ENCODE measurements at regions not wholly inside any gene's neighbourhood (a gene's known extent, or its start where the extent isn't known, plus 50 kb on each side); places are given as distances from the start of the nearest gene placed in this dataset.
"Not testable (repeated sequence)": the region's sequence is repeated elsewhere in the genome, so short reads cannot be mapped to it uniquely, and the experiment has no call there.

DNA sequence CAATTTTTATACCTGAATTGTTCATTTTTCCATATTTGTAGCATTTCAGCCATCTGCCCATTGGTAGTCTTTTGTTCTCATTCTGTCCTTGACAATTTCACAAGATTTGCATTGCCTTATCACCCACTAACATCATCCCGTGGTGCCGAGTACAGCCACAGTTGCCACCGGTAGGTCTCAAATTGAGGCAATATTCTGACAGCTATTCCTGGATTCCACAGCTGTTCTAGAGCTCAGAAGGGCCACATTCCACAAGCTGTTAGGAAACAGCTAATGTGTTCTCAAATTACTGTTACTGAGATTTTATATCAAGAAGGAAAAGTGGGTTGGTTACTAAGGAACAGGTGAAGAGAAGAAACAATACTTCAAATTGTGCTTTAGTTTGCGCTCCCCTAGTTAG is 178.8 kb downstream of the RPRM start:
- no peak for DNase-seq

DNA sequence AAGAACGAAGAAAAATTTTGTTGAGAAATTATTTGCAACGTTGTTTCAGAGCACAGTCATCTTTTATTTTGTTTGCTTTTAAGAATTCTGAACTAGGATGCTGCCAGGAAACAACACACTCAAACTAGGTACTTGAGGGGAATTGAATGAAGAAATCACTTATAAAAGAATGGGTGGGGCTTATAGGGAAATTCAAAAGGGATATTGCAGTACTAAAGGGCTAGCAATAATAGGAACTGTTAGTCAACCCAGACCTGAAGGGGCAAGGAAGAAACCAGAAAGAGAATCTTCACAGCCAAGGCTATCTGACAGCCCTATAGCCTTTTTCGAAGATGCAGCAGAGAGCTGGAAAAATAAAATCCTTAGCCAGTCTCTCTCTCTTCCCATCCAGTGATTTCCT is 179.3 kb downstream of the RPRM start:
- DNase-seq, result no peak

DNA sequence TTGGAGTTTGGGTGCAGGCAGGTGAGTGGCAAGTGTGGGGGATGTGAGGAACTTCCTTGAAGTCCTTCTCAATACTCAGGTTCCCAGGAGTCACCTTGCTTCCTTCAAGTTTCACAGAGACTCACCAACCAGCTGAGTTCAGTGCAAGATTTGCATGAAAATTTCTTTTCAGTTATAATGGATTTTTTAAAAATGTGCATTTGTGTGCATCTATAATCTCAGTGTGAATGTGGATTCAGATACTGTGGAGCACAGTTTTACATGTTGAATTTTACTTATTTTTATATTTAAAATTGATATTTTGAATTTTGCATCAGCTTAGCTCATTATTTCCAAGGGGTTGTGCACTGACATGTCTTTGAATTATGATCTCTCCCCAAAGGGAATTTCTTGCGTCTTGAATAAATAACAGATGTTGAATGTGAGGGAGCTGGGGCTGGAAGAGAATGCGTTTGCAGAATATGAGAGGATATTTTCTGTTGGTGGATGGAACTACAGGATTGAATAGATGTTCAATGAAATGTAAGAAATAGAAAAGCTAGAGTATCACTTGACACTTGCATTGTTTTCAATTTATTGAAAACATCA is 184.3 kb downstream of the RPRM start:
- DNase-seq, result no peak

DNA sequence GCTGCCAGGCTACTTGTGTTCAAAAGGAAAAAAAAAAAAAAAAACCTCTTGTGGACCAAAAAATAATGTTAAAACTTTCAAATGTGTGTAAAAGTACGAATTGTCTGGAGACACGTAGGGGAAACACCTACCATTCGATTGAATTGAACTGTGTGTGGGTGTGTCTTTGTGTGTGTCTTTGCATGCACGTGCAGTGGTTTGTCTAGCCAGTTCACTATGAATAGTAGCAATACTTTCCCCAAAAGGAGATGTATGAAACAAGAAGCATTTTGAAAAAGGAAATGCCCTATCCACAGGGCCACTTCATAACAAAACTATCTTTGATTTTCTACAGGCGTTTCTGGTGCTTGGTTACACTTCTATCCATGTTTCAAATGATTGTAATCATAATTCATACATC is 186.8 kb downstream of the RPRM start:
- DNase-seq, result no peak

DNA sequence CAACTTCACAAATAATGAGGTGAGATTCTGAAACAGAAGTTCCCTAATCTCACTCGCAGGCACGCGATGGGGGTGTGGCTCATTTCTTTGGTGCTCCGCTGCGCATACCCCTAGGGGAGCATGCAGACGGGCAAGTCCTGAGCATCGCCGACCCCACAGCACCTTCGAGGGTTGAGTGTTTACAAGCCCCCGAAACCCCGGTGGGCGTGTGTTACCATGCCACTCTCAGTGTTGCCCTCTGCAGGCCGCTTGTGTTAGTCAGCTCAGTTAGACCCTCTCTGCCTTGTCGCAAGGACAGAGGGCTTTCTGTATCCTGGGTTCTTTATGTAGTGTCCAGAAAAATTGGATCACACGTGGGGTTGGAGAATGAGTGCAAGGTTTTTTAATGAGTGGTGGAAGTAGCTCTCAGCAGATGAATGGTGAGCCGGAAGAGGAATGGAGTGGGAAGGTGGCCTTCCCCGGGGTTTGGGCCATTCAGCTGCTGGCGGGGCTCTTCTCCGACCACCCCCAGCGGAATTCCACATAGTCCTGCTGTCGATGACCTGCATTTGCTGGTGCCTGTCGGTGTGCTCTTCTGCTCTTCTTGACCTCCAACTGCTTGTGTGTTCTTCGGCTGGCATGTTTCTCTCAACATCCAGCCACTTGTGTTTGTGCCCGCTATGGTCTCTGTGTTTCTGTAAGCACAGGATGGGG is 191.3 kb downstream of the RPRM start:
- no peak for DNase-seq

DNA sequence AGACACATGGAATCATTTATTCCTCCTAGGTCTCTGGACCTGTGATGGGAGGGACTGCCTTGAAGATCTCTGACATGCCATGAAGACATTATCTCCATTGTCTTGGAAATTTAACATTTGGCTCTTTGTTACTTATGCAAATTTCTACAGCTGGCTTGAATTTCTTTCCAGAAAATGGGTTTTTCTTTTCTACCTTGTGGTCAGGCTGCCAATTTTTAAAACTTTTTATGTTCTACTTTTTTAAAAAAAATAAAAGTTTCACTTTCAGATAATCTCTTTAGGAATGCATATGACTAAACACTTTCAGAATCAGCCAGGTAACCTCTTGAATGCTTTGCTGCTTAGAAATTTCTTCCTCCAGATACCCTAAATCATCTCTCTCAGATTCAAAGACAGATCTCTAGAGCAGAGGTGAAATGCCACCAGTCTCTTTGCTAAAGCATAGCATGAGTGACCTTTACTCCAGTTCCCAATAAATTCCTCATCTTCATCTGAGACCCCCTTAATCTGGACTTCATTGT is 209.6 kb downstream of the RPRM start:
- DNase-seq, result no peak

DNA sequence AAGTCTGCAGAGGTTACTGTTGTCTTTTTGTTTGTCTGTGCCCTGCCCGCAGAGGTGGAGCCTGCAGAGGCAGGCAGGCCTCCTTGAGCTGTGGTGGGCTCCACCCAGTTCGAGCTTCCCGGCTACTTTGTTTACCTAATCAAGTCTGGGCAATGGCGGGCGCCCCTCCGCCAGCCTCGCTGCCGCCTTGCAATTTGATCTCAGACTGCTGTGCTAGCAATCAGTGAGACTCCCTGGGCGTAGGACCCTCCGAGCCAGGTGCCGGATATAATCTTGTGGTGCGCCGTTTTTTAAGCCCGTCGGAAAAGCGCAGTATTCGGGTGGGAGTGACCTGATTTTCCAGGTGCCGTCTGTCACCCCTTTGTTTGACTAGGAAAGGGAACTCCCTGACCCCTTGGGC is 221.7 kb downstream of the RPRM start:
- not testable (repeated sequence) for DNase-seq

DNA sequence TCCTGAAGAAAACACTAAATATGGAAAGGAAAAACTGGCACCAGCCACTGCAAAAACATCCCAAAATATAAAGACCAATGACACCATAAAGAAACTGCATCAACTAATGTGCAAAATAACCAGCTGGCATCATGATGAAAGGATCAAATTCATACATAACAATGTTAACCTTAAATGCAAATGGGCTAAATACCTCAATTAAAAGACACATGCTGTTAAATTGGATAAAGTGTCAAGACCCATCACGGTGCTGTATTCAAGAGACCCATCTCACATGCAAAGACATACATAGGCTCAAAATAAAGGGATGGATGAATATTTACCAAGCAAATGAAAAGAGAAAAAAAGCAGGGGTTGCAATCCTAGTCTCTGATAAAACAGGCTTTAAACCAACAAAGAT is 231.9 kb downstream of the RPRM start:
- not testable (repeated sequence) for DNase-seq

DNA sequence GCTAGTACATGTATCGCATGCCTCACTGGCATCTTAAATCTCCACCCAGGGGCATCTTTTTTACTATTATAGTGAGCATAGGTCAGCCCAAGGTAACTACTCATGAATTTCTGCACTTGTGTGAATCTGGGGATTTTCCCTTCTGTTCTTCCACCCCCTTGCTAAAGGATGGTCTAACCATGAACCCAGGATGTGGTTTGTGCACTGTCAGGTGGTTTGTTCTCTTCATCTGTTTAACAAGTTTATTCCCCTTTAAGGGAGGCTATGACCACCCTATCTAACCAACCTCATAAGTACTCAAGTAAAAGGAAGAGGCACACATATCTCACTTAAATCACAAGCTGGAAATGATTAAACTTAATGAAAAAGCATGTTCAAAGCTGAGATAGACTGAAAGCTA is 243.0 kb downstream of the RPRM start:
- DNase-seq, result no peak

DNA sequence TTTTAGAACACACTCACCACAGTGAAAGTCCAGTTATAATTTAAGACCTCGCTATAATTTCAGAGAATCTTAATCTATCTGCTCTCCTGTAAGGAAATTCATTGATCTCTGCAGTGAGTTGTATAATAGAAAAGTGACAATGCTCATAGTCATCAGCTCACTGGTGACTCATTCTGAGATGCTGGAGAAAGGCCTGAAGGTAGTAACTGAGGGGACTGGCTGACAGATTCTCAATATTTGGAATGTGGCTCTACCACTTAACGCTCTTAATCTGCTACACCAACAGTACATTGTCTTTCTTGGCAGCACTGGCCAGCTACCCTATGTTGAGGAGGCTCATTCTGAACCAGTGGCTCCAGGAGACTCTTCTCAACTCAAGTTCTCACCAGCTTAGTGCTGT is 246.1 kb downstream of the RPRM start:
- DNase-seq, result no peak

DNA sequence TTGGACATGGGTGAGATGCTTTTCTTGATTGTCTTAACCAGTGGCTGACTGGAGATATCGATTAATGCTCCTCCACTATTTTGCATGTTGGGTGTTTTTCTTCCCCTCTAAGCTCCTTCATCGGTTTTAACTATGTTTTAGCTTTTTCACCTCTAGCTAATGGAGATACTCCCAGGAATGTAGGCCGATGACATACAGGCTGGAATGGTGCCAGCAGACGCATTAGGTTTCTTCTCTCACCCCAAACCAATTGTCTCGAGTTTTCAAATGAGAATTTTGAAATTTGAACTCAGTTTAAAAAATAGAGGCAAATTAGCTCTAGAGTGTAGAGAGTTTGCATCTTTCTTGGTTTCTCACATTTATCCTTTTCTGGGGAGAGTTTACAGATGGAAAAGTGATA is 247.6 kb downstream of the RPRM start:
- no peak for DNase-seq

DNA sequence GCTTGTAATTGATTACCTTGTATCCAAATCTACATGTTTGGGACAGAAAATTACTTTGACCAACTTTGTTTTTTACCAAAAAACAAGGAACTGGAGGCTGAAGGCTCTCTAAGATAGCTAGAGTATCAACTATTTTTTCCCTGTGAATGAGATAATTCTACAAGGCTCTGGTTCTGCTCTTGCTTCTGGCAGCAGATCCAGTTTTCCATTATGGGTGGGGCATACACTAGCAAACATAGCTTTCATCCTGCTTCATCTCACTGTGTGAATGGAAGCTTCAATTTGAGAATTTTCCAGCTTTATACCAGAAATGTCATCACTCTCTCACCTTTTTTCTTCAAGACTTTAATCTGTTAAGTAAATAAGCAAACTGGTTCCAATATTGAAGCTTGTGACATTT is 249.7 kb downstream of the RPRM start:
- no peak for DNase-seq

DNA sequence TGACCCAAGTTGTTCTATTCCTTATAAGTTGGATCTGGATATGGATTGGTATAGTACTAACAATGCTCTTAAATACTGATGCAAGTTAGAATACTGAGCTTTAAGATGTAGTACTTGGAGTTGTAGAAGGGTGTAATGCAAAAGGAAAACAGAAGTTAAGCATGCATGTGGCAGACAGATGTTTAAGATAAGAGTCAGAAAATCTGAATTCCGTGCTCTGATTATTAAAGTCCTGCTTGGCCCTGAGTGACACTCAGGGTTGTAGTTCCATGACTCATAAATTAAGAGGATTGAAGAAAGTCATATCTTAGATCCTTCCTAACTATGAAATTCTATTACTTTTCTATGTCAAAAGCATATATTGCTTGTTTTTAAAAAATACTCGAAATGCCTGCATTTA is 250.6 kb downstream of the RPRM start:
- no peak for DNase-seq

DNA sequence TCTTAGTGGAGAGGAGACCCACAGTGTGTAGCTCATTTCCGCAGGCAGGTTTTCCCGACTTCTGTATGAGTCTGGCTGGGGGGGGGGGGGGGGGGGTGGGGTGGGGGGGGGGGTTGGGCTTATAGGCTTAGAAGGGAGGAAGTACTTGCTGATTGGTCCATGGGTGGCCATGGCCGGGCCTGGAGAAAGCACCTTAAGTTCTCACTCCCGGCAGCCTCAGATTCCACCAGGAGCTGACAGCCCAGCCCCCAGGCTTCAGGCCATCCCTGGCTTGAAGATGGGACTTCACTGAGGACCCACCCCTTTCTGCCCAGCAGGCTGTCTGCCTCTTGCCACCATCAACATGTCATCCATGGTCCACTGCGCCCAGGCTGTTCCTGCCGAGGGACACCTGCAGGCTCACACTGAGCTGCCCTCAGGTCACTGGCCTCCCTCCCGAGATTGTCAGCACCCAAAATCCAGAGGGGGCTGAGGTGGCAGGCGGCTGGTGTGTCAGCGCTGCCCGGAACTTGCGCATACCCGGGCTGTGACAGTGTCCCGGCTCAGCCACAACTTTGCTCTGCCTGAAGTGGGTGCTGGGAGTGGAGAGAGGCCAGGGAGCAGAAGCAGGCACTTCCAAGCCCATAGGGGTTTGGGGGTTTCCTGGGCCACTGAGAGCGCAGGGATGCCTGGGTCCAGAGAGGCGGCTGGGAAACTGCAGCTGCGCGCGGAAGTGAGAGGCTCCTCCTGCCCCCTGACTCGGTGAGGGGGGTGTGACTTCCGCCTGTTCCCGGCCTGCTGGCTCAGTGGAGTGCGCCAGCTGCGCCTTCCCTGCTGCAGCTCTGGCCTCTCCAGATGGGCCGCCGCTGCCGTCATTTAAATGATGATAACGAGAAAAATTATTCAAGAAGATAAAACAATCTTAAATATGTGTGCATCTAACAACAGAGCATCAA is 256.1 kb downstream of the RPRM start:
- no peak for DNase-seq

DNA sequence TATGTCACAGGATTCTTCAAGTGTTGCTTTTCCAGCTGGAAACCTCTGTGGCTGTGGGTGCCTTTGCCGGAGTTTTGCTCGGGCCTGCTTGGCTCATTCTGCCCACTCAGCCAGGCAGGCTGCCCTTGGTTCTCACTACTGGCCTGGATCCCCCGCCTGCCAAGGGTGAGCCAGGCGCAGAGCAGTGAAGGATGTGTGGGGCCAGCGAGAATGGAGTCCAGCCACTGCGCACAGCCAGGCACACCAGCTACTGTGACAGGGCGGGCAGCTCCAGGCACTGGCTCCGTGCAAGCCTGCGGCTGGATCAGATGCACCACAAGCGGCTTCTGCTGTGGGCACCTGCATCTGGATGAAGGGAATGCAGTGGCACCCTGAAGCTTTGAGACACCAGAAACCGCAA is 257.1 kb downstream of the RPRM start:
- DNase-seq, result no peak

DNA sequence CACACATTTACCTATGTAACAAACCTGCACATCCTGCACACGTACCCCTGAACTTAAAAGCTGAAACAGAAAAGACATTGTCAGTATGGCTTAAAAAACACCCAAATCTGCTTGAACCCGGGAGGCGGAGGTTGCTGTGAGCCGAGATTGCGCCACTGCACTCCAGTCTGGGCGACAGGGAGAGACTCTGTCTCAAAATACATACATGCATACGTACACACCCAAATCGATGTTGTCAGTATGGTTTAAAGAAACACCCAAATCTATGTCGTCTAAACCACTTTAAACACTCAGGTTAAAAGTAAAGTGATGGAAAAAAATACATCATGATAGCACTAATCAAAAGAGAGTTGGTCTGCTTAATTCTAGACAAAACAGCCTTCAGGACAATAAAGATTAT is 257.5 kb downstream of the RPRM start:
- DNase-seq, result no peak

DNA sequence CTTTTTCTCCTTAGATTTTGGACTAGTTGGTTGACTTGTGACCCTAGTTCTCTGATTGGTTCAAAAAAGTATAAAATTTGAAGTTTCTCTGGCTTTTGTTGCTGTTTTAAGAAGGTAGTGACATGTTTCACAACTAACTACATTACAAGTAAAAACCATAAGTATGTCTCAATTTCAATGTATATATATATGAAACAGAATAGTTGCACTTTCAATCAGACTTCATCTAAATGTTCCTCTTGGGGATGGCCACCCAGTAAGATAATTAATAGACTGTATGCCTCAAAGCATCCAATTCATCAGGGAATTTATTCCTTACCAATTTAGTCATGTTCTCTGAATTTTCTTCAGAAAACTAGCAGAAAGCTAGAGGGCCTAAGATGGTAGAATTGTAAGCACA is 259.7 kb downstream of the RPRM start:
- no peak for DNase-seq

DNA sequence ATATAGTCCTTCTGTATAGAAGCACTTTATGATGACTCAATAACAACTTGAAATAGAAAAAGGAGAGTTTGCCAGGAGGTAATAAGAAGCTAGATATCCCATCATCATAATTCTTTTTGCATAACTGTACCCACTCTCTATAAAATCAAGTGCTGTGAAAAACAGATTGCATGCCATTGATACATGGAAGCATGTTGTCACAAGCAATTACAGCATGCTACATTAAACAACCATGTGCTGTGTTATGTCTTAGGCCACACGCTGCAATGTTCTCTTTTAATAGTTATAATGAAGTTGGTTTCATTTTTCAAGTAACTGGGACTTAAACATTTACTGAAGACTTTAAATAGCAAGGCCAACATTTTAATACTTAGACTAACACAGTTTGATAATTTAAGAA is 264.2 kb downstream of the RPRM start:
- DNase-seq, result no peak

DNA sequence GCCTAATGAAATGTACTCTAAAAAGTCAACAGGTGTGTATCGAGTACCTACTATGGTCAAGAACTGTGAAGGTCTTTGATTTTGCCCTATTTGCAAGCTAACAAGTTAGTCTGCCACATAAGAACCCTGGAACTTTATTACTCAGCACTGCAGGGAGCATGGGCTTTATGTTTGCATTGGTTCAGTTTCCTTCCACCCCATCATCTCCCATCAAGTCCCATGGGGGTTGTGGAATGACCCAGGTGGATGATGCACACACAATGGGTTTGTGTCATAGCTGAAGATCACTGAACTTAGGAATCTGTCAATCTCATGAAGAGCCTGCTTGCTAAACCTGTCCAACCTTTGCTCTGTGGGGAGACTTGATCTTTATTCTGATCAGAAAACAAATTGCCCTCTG is 265.5 kb downstream of the RPRM start:
- no peak for DNase-seq

DNA sequence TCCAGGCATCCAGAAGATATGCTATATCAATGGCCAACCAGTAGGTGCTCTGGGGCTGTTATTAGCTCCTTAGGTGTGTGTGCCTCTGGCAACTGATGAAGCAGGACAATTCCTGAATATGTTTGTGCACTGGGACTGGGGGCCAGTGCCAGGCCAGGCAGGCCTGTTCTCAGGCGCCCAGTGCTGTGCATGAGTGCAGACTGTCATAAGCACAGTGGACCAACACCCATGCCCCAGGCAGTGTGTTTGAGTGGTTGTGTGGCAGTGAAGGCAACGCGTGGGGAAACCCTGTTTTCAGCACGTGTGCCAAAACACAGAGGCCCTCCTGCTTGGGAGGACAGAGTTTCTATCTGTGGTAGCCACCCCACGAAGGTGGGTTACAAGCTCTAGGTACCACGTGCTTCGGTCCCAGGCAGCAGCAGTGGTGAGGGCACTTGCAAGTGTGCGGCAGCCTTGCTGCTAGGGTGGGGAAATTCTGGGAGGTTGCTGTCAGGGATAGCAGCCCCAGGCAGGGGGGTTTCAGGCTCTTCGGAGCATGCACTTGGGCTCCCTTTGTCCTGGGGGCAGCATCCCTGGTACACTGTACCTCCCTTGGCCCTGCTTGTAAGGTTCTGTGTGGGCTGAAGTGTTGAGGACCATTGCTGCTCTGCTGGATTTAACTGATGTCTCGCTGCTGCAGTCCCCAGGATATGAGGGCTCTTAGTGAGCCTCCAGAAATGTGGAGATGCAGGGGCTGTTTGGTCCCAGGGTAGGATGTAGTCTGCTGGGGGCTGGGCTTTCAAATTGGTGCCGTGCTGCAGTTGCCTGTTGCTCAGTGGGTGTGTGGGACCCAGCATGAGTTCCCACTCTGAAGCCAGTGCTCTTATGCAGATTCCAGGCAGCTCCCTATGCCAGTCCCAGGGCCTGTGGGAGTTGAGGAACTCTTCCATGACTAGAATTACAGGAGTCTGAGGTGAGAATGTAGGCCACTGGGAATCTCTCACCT is 280.9 kb downstream of the RPRM start:
- no peak for DNase-seq

DNA sequence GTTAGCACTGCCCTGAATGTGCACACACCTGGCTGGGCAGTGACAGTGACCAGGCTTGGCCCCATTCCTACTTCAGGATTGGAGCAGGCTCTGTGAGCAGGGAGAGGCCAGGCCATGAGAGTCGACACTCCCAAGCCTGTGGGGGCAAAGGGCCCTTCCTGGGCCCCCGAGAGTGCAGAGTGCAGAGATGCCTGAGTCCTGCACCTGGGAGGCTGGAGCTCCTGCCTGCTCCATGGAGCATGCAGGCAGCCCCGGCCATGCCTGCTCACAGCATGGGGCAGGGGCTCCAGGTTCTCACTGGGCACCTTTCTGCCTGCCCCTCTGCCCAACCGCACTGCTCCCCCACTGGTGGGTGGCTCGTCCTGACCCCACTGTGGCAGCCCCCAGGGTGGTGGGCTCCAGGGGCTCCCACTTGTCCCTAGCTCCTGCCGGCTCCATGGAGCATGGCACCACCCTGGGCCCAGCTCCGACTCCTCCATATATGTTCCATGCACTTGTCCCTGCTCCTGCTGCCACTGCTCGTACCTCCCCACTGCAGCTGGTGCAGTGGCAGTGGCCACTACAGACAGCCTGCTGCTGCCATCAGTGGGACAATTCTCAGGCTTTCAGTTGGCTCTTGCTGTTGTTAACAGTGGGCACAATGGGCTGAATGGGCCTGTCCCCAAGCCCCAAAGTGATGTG is 282.0 kb downstream of the RPRM start:
- no peak for DNase-seq

DNA sequence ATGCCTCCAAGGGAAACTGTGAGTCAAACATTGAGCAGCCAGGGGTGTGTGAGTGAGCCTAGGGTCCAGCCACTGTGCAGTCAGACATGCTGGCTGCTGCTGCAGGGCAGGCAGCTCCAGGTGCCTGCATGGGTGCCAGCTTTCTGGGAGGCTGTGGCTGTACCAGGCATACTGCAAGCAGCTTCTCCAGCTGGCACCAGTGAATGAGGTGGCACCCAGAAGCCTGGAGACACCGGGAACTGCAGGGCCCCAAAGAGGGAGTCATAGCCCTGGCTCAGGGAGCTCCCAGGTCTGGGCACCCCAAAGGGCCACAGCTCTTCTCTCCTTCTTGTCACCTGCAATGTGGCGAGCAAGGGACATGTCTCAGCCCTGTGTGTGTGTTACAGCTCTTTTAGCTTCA is 283.2 kb downstream of the RPRM start:
- DNase-seq, result no peak

Measured in DMS153 (cell line).